ENCODE measurements at regions not wholly inside any gene's neighbourhood (a gene's known extent, or its start where the extent isn't known, plus 50 kb on each side); places are given as distances from the start of the nearest gene placed in this dataset.
A peak's percentile ranks its signal among the peaks of the same experiment; 100 is the strongest.

- no peak for DNase-seq
Measured at GRCh38 chr3:103075282-103075681, 640.5 kb downstream of the ZPLD1 start.

- DNase-seq: no peak
Measured at GRCh38 chr3:103077910-103078309, 643.1 kb downstream of the ZPLD1 start.

- DNase-seq: no peak
Measured at GRCh38 chr3:103082501-103082900, 647.7 kb downstream of the ZPLD1 start.

GRCh38 chr3:103083848-103084631 lies 649.2 kb downstream of the ZPLD1 start:
- DNase-seq: peak; percentile 64 to 71

GRCh38 chr3:103085465-103085864 lies 650.6 kb downstream of the ZPLD1 start:
- DNase-seq: no peak

- DNase-seq: no peak
Measured at GRCh38 chr3:103089758-103090157, 654.9 kb downstream of the ZPLD1 start.

GRCh38 chr3:103105206-103105605 lies 670.4 kb downstream of the ZPLD1 start:
- no peak for DNase-seq

GRCh38 chr3:103112273-103112672 lies 677.5 kb downstream of the ZPLD1 start:
- no peak for DNase-seq

GRCh38 chr3:103126115-103126514 lies 691.3 kb downstream of the ZPLD1 start:
- no peak for DNase-seq

GRCh38 chr3:103127098-103127630 lies 692.3 kb downstream of the ZPLD1 start:
- no peak for DNase-seq

- no peak for DNase-seq
Measured at GRCh38 chr3:103127737-103128136, 692.9 kb downstream of the ZPLD1 start.

GRCh38 chr3:103134023-103134724 lies 699.4 kb downstream of the ZPLD1 start:
- no peak for DNase-seq

GRCh38 chr3:103136621-103137020 lies 701.8 kb downstream of the ZPLD1 start:
- DNase-seq: no peak

GRCh38 chr3:103137830-103138229 lies 703.0 kb downstream of the ZPLD1 start:
- DNase-seq: no peak

- no peak for DNase-seq
Measured at GRCh38 chr3:103158183-103158582, 723.4 kb downstream of the ZPLD1 start.

- no peak for DNase-seq
Measured at GRCh38 chr3:103166890-103167289, 732.1 kb downstream of the ZPLD1 start.

GRCh38 chr3:103167850-103168249 lies 733.0 kb downstream of the ZPLD1 start:
- DNase-seq: no peak

GRCh38 chr3:103169289-103169688 lies 734.5 kb downstream of the ZPLD1 start:
- DNase-seq: no peak

GRCh38 chr3:103170651-103171050 lies 735.8 kb downstream of the ZPLD1 start:
- no peak for DNase-seq

- DNase-seq: no peak
Measured at GRCh38 chr3:103173940-103174339, 739.1 kb downstream of the ZPLD1 start.

GRCh38 chr3:103181160-103181559 lies 746.3 kb downstream of the ZPLD1 start:
- DNase-seq: no peak

- DNase-seq: no peak
Measured at GRCh38 chr3:103184772-103185171, 750.0 kb downstream of the ZPLD1 start.

- DNase-seq: no peak
Measured at GRCh38 chr3:103189941-103190340, 755.1 kb downstream of the ZPLD1 start.

GRCh38 chr3:103195216-103195615 lies 760.4 kb downstream of the ZPLD1 start:
- no peak for DNase-seq
